ENCODE measurements at regions not wholly inside any gene's neighbourhood (a gene's known extent, or its start where the extent isn't known, plus 50 kb on each side); places are given as distances from the start of the nearest gene placed in this dataset.

DNA sequence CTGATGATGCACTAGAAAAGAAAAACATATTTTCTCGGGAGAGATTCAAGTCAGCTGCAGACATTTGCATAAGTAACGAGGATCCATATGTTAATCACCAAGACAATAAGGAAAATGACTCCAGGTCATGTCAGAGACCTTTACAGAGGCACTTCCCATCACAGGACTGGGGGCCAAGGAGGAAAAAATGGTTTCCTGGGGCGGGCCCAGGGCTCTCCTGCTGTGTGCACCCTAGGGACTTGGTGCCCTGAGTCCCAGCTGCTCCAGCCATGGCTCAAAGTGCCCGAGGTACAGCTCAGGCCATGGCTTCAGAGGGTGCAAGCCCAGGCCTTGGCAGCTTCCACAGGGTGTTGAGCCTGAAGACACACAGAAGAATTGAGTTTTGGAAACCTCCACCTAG, 415.4 kb upstream of the FRG1 start:
- no peak for TF ChIP-seq CTCF (IDR thresholded peaks at IDR 0.05)
- no peak for TF ChIP-seq POLR2A (IDR thresholded peaks at IDR 0.05)
- TF ChIP-seq POLR2AphosphoS5 (IDR thresholded peaks at IDR 0.05): no peak
